ENCODE measurements at regions not wholly inside any gene's neighbourhood (a gene's known extent, or its start where the extent isn't known, plus 50 kb on each side); places are given as distances from the start of the nearest gene placed in this dataset.

DNA sequence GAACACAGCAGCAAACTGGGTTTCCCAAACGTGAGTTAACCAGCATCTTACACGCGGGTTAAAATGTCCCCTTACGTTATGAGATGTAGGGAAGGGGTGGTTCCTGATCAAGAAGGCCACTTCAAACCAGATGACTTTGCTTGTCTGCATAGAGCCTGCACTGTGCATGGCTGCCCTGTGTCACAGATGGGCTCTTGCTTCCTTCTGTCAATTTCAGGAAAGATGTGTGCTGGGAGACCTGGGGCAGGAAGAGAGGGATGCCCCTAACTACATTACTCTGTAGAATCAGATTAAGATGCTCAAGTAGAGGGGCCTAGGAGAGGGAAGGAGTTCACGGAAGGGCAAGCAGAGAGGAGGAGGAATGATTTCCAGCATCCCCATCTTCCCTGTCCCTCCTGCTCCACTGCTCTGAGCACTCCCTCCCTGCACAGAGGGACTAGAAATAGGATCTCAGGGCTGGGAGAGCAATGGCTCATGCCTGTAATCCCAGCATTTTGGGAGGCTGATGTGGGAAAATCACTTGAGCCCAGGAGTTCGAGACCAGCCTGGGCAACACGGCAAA, 63.5 kb upstream of the ZMYND8 start:
- WGBS, result 91% methylated on average over 7 of the region's 7 CpGs
- TF ChIP-seq GABPA (IDR thresholded peaks at IDR 0.05 in 1 of 2, conservative IDR thresholded peaks at IDR 0.05 in 1 of 2) (no peak), JUND (IDR thresholded peaks at IDR 0.05) (no peak), SP1 (IDR thresholded peaks at IDR 0.05) (no peak), RXRA (IDR thresholded peaks at IDR 0.05) (no peak), HNF4A (conservative IDR thresholded peaks at IDR 0.05) (no peak), FOXA1 (IDR thresholded peaks at IDR 0.05) (no peak)
- TF ChIP-seq, protein P1, sequence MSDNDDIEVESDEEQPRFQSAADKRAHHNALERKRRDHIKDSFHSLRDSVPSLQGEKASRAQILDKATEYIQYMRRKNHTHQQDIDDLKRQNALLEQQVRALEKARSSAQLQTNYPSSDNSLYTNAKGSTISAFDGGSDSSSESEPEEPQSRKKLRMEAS (IDR thresholded peaks at IDR 0.05), result no peak
- no peak for DNase-seq (ENCODE audit: low spot score)
- Histone ChIP-seq H3K4me1 (ENCODE audit: control insufficient read depth in 4 of 4, insufficient read depth in 4 of 4, low read length in 3 of 4) (no peaks in the 10 kb centered on the region), H3K27me3 (ENCODE audit: control insufficient read depth in 4 of 4, insufficient read depth in 4 of 4, low read length in 3 of 4) (no peaks in the 10 kb centered on the region), H3K9ac (ENCODE audit: low read depth in 1 of 2, low read length in 2 of 2) (no peak overlapping the region), H3K27ac (ENCODE audit: low read depth in 1 of 2, low read length in 2 of 2) (no peak overlapping the region), H3K9me3 (ENCODE audit: control insufficient read depth in 4 of 4, low read length in 3 of 4) (no peaks in the 10 kb centered on the region), H3K36me3 (ENCODE audit: control insufficient read depth in 4 of 4, insufficient read depth in 3 of 4, low read depth in 1 of 4, low read length in 3 of 4) (no peaks in the 10 kb centered on the region), H3K4me3 (ENCODE audit: low read depth in 1 of 3, low read length in 3 of 3) (no peak overlapping the region)

DNA sequence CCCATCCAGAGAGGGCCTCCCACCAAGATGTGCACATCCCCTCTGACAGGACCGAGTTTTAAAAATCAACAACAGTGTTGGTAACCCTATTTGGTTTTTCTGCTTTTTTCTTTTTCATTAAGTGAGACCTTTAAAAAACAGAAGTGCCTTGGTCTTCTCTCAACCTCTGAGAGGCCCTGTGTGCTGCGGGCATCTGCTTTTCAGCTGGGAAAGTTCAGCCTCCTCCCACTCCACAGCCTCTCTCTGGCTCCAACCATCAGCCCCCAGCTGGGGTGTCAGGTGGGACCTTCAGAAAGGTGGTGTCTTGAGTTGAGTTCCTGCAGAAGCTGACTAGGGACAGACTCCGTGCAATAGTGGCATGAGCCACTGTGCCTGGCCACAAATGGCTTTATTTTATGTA, 64.6 kb upstream of the ZMYND8 start:
- no peak overlapping the region for H3K4me3 ChIP-seq (ENCODE audit: low read depth in 1 of 3, low read length in 3 of 3)
- H3K36me3 ChIP-seq (ENCODE audit: control insufficient read depth in 4 of 4, insufficient read depth in 3 of 4, low read depth in 1 of 4, low read length in 3 of 4), result no peaks in the 10 kb centered on the region
- no peaks in the 10 kb centered on the region for H3K9me3 ChIP-seq (ENCODE audit: control insufficient read depth in 4 of 4, low read length in 3 of 4)
- no peaks in the 10 kb centered on the region for H3K27me3 ChIP-seq (ENCODE audit: control insufficient read depth in 4 of 4, insufficient read depth in 4 of 4, low read length in 3 of 4)
- no peak overlapping the region for H3K9ac ChIP-seq (ENCODE audit: low read depth in 1 of 2, low read length in 2 of 2)
- DNase-seq (ENCODE audit: low spot score), result no peak
- H3K4me1 ChIP-seq (ENCODE audit: control insufficient read depth in 4 of 4, insufficient read depth in 4 of 4, low read length in 3 of 4), result no peaks in the 10 kb centered on the region
- TF ChIP-seq GABPA (IDR thresholded peaks at IDR 0.05 in 1 of 2, conservative IDR thresholded peaks at IDR 0.05 in 1 of 2), result no peak
- TF ChIP-seq SP1 (IDR thresholded peaks at IDR 0.05), result no peak
- TF ChIP-seq HNF4G (IDR thresholded peaks at IDR 0.05), result no peak
- no peak for TF ChIP-seq RXRA (IDR thresholded peaks at IDR 0.05)
- TF ChIP-seq EGR1 (IDR thresholded peaks at IDR 0.05; ENCODE audit: low read depth in 2 of 2), result no peak
- no peak for TF ChIP-seq RAD21 (IDR thresholded peaks at IDR 0.05)
- TF ChIP-seq YY1 (IDR thresholded peaks at IDR 0.05), result no peak
- TF ChIP-seq NR2F2 (IDR thresholded peaks at IDR 0.05), result no peak
- TF ChIP-seq, protein P1 (IDR thresholded peaks at IDR 0.05), result no peak
- TF ChIP-seq, protein P2, sequence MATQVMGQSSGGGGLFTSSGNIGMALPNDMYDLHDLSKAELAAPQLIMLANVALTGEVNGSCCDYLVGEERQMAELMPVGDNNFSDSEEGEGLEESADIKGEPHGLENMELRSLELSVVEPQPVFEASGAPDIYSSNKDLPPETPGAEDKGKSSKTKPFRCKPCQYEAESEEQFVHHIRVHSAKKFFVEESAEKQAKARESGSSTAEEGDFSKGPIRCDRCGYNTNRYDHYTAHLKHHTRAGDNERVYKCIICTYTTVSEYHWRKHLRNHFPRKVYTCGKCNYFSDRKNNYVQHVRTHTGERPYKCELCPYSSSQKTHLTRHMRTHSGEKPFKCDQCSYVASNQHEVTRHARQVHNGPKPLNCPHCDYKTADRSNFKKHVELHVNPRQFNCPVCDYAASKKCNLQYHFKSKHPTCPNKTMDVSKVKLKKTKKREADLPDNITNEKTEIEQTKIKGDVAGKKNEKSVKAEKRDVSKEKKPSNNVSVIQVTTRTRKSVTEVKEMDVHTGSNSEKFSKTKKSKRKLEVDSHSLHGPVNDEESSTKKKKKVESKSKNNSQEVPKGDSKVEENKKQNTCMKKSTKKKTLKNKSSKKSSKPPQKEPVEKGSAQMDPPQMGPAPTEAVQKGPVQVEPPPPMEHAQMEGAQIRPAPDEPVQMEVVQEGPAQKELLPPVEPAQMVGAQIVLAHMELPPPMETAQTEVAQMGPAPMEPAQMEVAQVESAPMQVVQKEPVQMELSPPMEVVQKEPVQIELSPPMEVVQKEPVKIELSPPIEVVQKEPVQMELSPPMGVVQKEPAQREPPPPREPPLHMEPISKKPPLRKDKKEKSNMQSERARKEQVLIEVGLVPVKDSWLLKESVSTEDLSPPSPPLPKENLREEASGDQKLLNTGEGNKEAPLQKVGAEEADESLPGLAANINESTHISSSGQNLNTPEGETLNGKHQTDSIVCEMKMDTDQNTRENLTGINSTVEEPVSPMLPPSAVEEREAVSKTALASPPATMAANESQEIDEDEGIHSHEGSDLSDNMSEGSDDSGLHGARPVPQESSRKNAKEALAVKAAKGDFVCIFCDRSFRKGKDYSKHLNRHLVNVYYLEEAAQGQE (IDR thresholded peaks at IDR 0.05), result no peak
- no peak for TF ChIP-seq FOXA2 (IDR thresholded peaks at IDR 0.05)
- TF ChIP-seq, protein P3, sequence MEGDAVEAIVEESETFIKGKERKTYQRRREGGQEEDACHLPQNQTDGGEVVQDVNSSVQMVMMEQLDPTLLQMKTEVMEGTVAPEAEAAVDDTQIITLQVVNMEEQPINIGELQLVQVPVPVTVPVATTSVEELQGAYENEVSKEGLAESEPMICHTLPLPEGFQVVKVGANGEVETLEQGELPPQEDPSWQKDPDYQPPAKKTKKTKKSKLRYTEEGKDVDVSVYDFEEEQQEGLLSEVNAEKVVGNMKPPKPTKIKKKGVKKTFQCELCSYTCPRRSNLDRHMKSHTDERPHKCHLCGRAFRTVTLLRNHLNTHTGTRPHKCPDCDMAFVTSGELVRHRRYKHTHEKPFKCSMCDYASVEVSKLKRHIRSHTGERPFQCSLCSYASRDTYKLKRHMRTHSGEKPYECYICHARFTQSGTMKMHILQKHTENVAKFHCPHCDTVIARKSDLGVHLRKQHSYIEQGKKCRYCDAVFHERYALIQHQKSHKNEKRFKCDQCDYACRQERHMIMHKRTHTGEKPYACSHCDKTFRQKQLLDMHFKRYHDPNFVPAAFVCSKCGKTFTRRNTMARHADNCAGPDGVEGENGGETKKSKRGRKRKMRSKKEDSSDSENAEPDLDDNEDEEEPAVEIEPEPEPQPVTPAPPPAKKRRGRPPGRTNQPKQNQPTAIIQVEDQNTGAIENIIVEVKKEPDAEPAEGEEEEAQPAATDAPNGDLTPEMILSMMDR (IDR thresholded peaks at IDR 0.05; ENCODE audit: low read depth, low read length, missing input control), result no peak
- no peak for TF ChIP-seq FOXA1 (IDR thresholded peaks at IDR 0.05)
- no peak for TF ChIP-seq TAF1 (conservative IDR thresholded peaks at IDR 0.05)
- 84% methylated on average over 3 of the region's 3 CpGs for WGBS
- H3K27ac ChIP-seq (ENCODE audit: low read depth in 1 of 2, low read length in 2 of 2), result no peak overlapping the region

Measured in liver (tissue), 8 donors.